Transverse colon (tissue), 4 donors: ENCODE measurements at regions not wholly inside any gene's neighbourhood (a gene's known extent, or its start where the extent isn't known, plus 50 kb on each side); places are given as distances from the start of the nearest gene placed in this dataset.

ENCODE experiments used
- DNase-seq: peaks from one replicate; pipeline ENCODE4 v3.0.0-alpha.2; 2019
- H3K27ac ChIP-seq, 4 donors: fragments of 200-600 bp; sonication (generic); 2 replicates each; pipeline ENCODE4 v1.5.1; 2016 to 2018; ENCODE audit warnings: inconsistent platforms in 4 of 4
- H3K27me3 ChIP-seq: fragments of 200-600 bp; sonication (generic); 2 replicates; pipeline ENCODE4 v1.5.1; 2017; ENCODE audit warnings: inconsistent platforms
- H3K36me3 ChIP-seq, 4 donors: fragments of 200-600 bp; sonication (generic); 2 replicates each; pipeline ENCODE4 v1.5.1; 2017 to 2019; ENCODE audit warnings: inconsistent platforms in 4 of 4
- H3K4me1 ChIP-seq, 4 donors: fragments of 200-600 bp; sonication (generic); 2 replicates each; pipeline ENCODE4 v1.5.1; 2017 to 2020; ENCODE audit warnings: inconsistent platforms in 4 of 4
- H3K4me3 ChIP-seq, 4 donors: fragments of 200-600 bp; sonication (generic); 1 replicate in 1 of 4; 2 replicates in 3 of 4; pipeline versions ENCODE4 v1.5.1 to v1.6.1; 2017 to 2019; ENCODE audit warnings: inconsistent platforms in 4 of 4
- H3K9me3 ChIP-seq, 2 donors: fragments of 200-600 bp; sonication (generic); 2 replicates each; pipeline ENCODE4 v1.5.1; 2017 to 2019; ENCODE audit warnings: inconsistent platforms in 2 of 2
- EP300 ChIP-seq: sonication (generic); formaldehyde crosslinking; IDR thresholded peaks from one replicate; pipeline ENCODE4 v1.6.1; 2017; ENCODE audit warnings: antibody characterized with exemption, low read depth
- POLR2A ChIP-seq: fragments of 450-650 bp; IDR thresholded peaks from one replicate; pipeline ENCODE4 v1.6.1; 2016; ENCODE audit warnings: antibody characterized with exemption, mild to moderate bottlenecking, moderate library complexity
- POLR2AphosphoS5 ChIP-seq, 3 donors: sonication (generic); formaldehyde crosslinking; IDR thresholded peaks; one replicate each; pipeline ENCODE4 v1.6.1; 2016; ENCODE audit warnings: antibody characterized with exemption in 3 of 3
- WGBS, 2 donors: methylation state at CpG; one replicate each; pipeline ENCODE4 v1.1.5; 2018; ENCODE audit warnings: low coverage in 1 of 2; 5-methylcytosine and 5-hydroxymethylcytosine counted together
- in situ Hi-C, 4 donors: fragments of 200-750 bp; cut with MboI; loops; one replicate each; pipeline versions ENCODE4 v1.15.0 to v1.15.1; 2017; ENCODE audit warnings: low sequenced_read_pairs in 3 of 4, low pct_ligation_motif_present in 1 of 4, low pct_unique_long_range_greater_than_20kb in 1 of 4
- intact Hi-C: fragments of 100-400 bp; cut with DNase I; formaldehyde crosslinking; loops from one replicate; pipeline ENCODE4 v1.15.1; 2023; ENCODE audit warnings: low total_unique reads
- TF ChIP-seq, protein P1 (sequence below), 5 experiments: fragments of 200-600 bp in 3 of 5; fragments of 450-650 bp in 2 of 5; sonication (generic) in 3 of 5; IDR thresholded peaks; 1 replicate in 2 of 5; 2 replicates in 3 of 5; pipeline ENCODE4 v1.5.1; 2016 to 2017; ENCODE audit warnings: antibody characterized with exemption in 5 of 5, inconsistent platforms in 3 of 5, mild to moderate bottlenecking in 2 of 5, moderate library complexity in 1 of 5

DNA sequence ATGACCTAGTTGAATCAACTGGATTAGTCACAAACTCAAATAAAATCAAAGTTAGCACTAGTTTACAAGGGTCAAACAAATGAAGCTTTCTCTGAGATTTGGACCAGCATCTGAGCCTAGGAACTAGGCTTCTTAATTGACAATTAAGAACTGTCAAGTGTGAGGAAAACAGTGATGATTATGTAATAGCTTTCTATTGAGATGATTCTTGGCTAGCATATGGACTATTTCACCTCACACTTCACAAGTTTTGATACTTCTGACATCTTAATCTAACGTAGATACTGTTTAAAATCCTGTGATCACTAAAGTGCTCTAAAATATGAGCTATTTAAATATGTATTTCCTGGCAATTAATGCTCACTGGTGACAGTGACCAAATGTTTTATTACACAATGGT, 542.9 kb downstream of the EFNA5 start:
- DNase-seq, result no peak
- H3K4me3 ChIP-seq, result no peak overlapping the region
- intact Hi-C loops, result no loop called here
- 59 to 71% methylated on average over 1 of the region's 1 CpG for WGBS, 2 donors
- in situ Hi-C loops, result no loop called here
- H3K9me3 ChIP-seq, result no peaks in the 10 kb centered on the region
- H3K4me1 ChIP-seq, result no peaks in the 10 kb centered on the region
- H3K36me3 ChIP-seq, result no peaks in the 10 kb centered on the region
- no peaks in the 10 kb centered on the region for H3K27me3 ChIP-seq
- TF ChIP-seq, protein P1, sequence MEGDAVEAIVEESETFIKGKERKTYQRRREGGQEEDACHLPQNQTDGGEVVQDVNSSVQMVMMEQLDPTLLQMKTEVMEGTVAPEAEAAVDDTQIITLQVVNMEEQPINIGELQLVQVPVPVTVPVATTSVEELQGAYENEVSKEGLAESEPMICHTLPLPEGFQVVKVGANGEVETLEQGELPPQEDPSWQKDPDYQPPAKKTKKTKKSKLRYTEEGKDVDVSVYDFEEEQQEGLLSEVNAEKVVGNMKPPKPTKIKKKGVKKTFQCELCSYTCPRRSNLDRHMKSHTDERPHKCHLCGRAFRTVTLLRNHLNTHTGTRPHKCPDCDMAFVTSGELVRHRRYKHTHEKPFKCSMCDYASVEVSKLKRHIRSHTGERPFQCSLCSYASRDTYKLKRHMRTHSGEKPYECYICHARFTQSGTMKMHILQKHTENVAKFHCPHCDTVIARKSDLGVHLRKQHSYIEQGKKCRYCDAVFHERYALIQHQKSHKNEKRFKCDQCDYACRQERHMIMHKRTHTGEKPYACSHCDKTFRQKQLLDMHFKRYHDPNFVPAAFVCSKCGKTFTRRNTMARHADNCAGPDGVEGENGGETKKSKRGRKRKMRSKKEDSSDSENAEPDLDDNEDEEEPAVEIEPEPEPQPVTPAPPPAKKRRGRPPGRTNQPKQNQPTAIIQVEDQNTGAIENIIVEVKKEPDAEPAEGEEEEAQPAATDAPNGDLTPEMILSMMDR (IDR thresholded peaks at IDR 0.05), result no peak
- TF ChIP-seq POLR2AphosphoS5 (IDR thresholded peaks at IDR 0.05), result no peak
- no peak for TF ChIP-seq POLR2A
- no peak for TF ChIP-seq EP300
- H3K27ac ChIP-seq, result no peak overlapping the region

DNA sequence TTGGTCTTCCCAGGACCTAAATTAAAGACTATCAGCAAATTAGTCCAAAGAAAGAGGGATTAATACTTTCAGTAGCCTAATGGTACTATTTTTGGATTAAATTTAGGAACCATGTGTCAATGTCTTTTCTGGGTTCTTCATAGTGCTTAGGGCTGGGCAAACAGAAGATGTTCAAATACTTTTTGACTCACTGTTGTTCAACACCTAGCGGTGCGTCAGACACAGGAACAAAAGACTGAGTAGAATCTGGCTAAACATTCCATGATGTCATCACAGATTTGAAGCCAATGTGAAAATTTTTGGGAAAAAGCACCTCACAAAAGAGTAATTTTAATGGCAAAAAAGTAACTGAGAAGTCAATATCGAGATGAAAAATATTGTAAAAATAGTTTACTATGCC, 544.4 kb downstream of the EFNA5 start:
- intact Hi-C loops, result no loop called here
- WGBS, 2 donors, result 88 to 93% methylated on average over 3 of the region's 3 CpGs

DNA sequence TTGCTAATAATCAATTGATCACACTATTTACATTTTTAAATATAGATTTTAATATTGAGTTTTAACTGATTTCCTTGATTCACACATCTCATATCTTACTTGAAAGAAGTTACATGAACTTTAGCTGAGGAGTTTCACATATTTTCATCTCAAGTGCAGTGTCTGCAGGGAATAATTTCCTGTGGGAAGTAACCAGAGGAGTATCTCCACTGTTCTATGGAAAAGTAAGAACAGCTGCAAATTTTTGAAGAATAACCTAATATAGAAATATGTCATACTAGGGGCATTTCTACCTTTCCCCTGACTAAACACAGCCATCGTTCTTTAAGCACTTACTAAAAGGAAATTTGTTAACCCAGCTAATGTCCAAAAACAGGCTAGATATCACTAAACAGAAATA, 546.4 kb downstream of the EFNA5 start:
- H3K4me3 ChIP-seq, result no peak overlapping the region
- no peak overlapping the region for H3K27ac ChIP-seq
- no peaks in the 10 kb centered on the region for H3K9me3 ChIP-seq
- intact Hi-C loops (no loop called here), in situ Hi-C loops (no loop called here)
- H3K4me1 ChIP-seq, result no peaks in the 10 kb centered on the region
- TF ChIP-seq EP300, result no peak
- TF ChIP-seq, protein P1 (IDR thresholded peaks at IDR 0.05), result no peak
- TF ChIP-seq POLR2A, result no peak
- TF ChIP-seq POLR2AphosphoS5 (IDR thresholded peaks at IDR 0.05), result no peak
- no peaks in the 10 kb centered on the region for H3K27me3 ChIP-seq
- no peaks in the 10 kb centered on the region for H3K36me3 ChIP-seq
- WGBS, 2 donors, result 77 to 91% methylated on average over 1 of the region's 1 CpG
- DNase-seq, result no peak

More for the DNA sequence above, 544.4 kb downstream of the EFNA5 start:
- TF ChIP-seq EP300, result no peak
- TF ChIP-seq, protein P1 (IDR thresholded peaks at IDR 0.05), result no peak
- in situ Hi-C loops, result no loop called here
- no peak for DNase-seq
- H3K4me3 ChIP-seq, result no peak overlapping the region
- no peaks in the 10 kb centered on the region for H3K9me3 ChIP-seq
- H3K36me3 ChIP-seq, result no peaks in the 10 kb centered on the region
- no peak overlapping the region for H3K27ac ChIP-seq
- H3K27me3 ChIP-seq, result no peaks in the 10 kb centered on the region
- no peaks in the 10 kb centered on the region for H3K4me1 ChIP-seq

DNA sequence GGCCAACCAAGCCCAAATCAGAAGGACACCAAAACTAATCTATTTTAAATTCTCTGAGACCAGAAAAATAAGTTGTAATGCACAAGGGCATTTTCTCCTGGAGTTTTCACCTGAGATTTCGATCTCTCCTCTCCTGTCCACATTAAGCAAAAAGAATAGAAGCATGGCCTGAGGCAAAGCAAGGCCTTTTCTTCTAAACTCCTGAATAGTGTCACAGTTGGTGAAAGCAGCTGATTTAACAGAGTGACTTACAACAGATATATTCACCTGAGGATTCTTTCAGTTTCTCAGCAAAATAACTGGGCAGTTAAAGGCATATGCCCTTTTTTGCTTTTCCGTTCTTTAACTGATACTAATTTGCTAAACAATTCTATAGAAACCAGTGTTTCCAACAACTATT, 547.7 kb downstream of the EFNA5 start:
- 90 to 94% methylated on average over 1 to 2 of the region's 2 CpGs for WGBS, 2 donors
- no peaks in the 10 kb centered on the region for H3K4me1 ChIP-seq
- in situ Hi-C loops, result no loop called here

More for the DNA sequence above, 547.7 kb downstream of the EFNA5 start:
- TF ChIP-seq POLR2A (no peak), POLR2AphosphoS5 (IDR thresholded peaks at IDR 0.05) (no peak), EP300 (no peak)
- TF ChIP-seq, protein P1 (IDR thresholded peaks at IDR 0.05), result no peak
- Histone ChIP-seq H3K9me3 (no peaks in the 10 kb centered on the region), H3K27ac (no peak overlapping the region), H3K27me3 (no peaks in the 10 kb centered on the region), H3K4me3 (no peak overlapping the region), H3K36me3 (no peaks in the 10 kb centered on the region)
- DNase-seq, result no peak
- intact Hi-C loops, result no loop called here
